Activated CD8-positive, alpha-beta memory T cell treated with anti-CD3 and anti-CD28 coated beads, Interleukin-2, amount 50 U/mL, for 24 hours (primary cell): ENCODE measurements at regions not wholly inside any gene's neighbourhood (a gene's known extent, or its start where the extent isn't known, plus 50 kb on each side); places are given as distances from the start of the nearest gene placed in this dataset.
"Not testable (repeated sequence)": the region's sequence is repeated elsewhere in the genome, so short reads cannot be mapped to it uniquely, and the experiment has no call there.

Experiments
- DNase-seq: peaks from one replicate; pipeline ENCODE4 v3.0.0-alpha.2; 2020; ENCODE audit errors: extremely low read depth

DNA sequence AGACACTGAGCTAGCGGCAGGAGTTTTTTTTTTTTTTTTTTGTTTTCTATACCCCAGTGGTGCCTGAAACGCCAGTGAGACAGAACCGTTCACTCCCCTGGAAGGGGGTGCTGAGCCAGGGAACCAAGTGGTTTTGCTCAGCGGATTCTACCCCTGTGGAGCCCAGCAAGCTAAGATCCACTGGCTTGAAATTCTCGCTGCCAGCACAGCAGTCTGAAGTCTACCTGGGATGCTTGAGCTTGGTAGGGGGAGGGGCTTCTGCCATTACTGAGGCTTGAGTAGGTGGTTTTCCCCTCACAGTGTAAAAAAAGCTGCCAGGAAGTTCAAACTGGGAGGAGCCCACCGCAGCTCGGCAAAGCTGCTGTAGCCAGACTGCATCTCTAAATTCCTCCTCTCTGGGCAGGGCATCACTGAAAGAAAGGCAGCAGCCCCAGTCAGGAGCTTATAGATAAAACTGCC lies 173.0 kb downstream of the DMAC1 start:
- not testable (repeated sequence) for DNase-seq

DNA sequence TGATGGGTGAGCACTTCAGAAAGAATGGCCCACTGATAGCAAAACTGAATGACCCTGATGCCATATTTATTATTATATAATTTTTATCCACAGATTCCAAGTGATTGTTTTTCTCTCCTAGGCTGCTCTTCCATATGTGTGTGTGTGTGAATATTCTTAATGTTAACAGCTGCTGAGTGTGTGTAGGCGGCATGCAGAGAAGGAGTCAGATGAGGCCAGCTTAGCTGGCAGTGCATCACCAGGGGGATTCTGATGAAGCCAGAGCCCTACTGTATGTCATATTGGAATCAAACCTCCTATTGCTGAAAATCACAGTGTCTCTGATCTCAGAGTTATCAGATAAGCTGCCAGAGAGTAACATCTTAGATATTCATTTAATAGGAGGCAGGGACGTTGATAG lies 177.1 kb downstream of the DMAC1 start:
- no peak for DNase-seq

DNA sequence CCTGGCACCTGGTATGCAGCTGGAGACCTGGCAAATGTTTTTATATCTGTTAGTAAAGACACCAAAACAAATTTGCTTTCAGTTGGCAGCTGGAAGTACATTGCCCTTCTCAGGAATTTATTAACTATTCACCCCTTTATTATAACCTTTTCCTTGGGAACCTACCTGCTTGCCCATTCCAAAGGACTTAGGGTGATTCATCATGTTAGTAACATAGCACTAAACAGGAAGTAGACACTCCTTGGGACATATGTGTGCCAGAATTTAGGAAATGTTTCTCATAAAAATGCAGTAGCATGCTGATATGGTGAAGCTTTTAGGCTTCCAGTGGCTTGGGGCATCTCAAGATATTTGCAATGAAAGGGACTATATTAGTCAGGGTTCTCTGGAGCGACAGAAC lies 184.2 kb downstream of the DMAC1 start:
- DNase-seq: no peak

DNA sequence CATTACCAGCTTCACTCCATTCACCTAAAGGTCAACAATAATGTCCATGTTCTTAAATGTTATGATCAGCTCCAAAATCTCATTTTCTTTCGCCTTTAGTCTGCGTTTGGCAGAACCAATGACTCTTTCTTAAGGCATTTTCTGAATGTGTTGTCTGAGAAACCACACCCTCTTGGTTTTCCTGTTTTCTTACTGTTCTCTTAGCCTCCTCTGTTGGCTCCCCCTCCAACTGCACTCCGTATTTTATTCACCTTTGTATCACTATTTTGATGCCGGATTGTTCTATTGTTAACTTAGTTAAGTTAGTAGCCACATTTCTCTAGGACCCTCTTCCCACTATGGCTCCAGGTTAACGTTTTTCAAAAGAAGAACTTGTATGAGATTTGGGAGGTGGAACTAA lies 185.6 kb downstream of the DMAC1 start:
- no peak for DNase-seq

DNA sequence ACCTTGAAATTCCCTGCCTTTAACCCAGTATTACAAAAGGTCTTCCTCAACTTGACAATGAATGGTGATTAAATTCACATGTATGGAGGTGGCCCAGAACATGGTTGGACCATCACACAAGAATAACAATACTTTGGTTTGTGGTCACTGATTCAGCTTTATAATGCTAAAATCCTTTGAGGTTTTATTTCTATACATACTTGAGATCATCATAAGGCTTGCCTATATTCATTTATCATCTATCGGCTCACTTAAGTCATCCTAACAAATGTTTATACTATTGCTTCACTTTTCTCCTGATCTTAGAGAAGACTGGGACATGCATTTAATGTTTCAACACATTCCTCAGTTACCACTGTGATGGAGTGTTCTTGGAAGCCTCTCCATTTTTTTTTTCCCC lies 191.3 kb downstream of the DMAC1 start:
- no peak for DNase-seq

DNA sequence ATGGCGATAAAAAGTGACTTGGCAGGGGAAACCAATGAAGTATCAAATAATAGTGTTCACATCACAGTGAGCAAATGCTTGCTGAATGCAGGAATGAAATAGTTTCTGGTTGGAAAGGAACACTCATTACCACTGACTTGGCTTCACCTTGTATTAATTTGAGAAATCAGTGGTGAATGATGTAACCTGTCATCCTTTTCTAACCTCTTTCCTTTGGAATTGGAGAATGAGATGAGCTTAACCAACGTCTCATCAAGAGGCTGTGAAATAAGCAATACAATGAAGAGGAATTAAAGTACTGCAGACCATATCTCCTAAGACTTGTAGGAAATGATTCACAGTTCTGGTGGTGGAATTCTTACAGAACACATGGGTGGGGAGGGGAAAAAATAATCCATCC lies 192.2 kb downstream of the DMAC1 start:
- no peak for DNase-seq

DNA sequence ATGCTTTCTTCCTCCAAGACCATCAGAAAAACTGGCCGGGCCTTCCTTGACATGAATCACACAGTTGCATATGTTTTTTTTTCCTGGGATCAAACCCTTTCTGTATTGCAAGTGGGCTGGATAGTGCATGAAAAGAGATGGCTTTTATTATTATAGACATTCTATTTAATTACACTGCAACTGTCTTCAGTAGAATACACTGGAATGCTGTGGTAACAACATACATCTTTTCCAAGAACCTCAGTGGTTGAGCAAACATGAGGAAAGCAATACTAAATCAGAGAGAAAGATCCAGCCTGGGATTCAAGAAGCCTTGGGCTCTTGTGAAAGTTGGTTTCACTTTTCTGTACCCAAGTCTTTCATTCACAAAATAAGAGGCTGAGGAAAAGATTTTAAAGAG lies 193.0 kb downstream of the DMAC1 start:
- DNase-seq: no peak

DNA sequence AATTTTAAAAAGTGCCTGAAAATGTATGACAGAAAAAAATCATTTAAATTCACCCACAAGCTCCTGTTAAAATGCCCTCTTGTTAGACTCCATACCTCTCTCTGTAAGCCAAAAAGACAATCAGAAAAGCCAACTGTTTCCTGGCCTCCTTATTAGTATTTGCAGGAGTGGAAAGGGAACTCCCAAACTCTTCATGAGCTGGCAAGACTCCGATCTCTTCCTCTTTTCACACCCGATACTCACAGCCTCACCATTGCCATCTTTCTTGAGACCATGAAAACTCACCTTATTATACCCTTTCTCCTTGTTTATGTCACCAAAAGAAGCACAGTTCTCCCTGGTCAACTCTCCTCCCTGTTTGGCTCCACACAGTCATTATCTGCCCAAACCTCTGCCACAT lies 197.8 kb downstream of the DMAC1 start:
- DNase-seq: no peak

DNA sequence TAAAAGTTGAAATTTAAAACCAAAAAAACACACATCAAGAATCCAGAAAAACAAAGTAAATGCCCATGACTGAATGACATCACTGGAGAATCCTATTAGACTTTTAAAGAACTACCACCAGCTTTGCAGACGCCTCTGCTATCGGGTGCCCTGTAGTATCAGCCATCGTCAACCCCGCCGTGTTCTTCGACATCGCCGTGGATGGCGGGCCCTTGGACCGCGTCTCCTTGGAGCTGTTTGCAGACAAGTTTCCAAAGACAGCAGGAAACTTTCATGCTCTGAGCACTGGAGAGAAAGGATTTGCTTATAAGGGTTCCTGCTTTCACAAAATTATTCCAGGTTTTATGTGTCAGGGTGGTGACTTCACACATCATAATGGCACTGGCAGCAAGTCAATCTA lies 201.9 kb downstream of the DMAC1 start:
- no peak for DNase-seq

DNA sequence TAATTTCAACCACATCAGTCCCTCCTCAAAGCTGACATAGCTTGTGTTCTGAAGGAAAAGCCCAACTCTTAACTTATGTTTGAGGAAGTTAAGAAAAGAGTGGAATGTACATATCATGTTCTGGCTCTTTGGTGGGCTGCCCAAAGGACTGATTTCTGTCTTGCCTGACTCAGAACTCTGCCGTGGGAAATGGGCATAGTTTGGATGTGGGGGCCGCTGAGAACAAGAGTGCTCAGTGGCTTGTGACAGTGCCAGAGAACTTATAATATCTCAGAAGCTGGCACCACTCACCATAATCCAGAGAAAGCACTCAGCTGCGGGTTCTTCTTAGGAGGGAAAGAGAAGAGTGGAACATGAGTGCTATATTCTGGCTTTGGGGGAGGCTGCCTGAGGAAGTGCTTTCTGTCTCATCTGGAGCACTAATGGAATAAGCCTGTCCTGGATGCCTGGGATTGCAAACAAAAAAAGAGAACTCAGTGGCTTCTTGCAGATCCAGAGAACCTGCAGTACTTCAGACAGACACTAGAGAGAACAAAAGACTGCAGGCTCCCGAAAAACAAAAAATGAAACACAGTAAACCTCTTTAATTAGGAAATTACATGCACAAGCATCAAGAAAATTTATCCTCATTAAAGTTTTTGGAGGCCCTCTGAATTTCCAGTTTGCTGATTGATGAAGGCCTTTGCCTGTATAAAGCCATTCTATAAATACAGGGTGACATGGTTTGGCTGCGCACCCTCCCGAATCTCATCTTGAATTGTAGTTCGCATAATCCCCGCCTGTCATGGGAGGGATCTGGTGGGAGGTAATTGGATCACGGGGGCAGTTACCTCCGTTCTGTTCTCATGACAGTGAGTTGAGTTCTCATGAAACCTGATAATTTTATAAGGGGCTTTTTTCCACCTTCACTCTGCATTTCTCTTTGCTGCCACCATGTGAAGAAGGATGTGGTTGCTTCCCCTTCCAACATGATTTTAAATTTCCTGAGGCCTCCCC lies 207.0 kb downstream of the DMAC1 start:
- no peak for DNase-seq

DNA sequence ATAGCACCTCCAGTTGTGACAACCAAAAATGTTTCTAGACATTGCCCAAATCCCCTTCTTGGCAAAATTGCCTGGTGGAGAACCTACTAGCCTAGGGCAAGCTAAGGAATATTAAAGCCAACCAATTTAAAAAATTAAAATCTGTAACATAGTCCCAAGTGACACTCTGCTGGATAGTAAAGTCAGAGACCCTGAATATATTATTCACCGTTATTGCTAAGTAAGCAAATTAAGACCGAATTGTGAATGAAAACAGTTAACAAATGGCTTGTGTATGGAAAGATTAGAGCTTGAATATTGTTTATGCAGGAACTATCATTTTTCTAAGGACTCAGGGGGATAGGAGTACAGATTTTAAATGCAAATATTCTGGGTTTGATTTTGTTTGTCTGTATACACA lies 208.1 kb downstream of the DMAC1 start:
- no peak for DNase-seq

DNA sequence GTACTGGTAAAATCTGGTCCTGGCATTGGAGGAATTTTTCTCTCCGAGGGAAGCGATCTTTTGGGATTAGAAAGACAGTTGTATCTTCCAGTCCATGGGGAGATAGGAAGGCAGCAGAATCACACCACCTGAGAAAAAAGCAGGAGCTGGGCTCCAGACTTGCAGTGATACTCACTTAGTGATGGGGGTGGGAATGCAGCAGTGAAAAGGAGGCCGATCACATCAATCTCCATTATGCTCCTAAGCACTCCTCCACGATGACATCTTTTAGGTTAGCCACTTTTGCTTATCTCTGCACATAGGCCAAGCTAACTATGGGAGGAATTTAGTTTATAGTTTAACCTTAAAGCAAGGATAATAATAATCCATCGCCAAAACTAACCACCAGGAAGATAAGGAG lies 219.0 kb downstream of the DMAC1 start:
- no peak for DNase-seq

DNA sequence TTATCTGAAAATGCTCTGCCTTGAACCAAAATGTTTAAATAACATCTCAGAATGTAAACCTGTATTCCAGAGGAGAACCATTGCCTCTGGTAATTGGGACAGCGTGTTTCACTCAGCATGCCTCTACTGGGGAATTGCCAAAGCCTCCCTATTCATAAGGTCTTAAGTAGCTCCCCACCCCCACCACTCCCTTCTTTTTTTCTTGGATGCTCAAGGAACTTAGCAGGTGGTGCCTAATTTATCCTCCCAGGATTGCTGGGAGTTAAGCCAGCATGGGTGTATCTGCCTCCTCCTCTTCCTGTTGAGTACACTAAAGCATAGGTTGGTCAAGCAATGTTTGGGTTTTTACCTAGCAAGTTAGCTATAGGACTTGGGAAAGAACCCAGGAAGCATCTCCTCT lies 220.2 kb downstream of the DMAC1 start:
- no peak for DNase-seq

DNA sequence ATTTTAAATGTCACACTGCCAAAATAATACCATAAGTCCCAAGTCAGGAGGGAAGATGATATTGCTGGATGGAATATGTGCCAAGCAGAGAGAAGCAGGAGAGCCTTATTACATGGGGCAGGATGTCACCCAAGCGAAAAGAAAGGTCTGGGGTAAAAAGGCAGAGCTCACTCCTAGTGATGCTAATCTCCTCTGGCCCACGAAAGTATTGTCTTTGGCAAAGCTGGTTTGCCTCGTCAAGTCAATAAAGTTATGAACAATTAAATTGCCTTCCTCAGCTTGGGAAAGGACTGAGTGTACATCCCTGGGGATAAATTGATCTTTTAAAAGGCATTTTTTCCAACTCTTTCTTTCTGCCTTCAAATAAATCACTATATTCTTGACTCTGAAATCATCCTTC lies 220.6 kb downstream of the DMAC1 start:
- DNase-seq: no peak

DNA sequence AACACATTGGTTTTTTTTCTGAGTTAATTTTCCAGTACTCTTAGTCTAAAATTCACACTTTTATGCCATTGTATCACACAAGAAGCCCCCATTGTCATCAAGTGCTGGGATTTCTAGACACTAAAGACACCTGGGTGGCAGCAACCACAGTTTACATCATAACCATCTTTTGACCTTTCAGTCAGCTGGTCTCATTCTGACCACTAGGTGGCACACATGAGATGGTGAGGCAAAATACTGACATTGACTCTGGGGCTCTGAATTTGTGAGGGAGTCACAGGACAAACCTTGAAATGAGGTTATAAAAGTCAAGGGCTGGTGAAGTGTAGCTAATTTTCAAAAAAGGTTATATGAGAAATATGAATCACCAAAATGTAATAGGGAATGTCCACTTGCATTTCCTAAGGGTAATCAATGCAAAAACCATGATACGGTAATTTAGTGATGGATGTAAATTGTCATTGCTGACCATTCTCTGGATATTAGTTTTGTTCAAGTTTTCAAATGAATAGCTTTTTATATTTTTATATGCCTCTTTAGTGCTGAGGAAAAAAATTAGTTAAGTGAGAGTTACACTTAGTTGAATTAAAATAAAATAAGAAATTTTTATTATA lies 229.4 kb downstream of the DMAC1 start:
- DNase-seq: peak; percentile 30

DNA sequence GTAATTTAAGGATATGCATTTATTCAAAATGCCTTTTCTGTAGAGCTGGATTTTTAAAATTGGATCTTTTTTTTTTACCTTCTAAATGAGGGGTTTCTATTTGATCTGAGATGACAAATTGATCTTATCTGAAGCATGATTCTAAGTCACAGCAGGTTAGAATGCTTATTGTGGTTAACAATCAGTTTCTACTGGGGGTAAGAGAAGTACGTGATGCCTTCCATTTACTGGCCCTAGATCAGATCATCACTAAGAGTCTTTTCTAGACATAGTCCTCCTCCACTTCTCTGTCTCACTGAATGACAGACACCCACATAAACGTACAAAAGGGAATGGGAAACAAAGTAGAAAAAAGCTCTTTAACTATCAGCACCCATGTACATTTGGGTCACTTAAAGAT lies 231.9 kb downstream of the DMAC1 start:
- DNase-seq: no peak

DNA sequence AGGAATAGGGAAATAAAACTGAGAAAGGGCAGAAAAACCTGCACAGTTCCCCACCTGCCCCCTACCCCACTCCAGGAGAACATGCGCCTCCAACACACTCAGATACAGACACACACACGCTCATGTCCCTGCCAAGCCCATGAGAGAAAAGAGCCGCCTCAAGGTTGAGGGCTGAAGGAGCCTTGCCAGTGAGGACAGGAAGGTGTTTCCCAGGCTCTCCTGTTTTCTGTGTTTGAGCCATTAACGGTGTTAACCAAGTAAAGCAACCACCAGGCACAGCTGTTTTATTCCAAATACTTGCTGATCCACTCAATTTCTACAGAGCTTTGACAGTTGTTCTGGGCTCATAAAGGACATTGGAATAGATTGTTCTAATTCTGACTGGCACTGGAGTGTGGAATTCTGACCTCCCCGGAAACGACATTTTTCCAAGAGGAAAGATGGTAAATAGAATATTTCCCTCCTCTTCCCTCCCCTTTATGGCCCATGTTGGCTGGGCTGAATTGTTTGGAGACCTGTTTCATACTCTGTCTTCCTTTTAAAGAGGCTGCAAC lies 238.0 kb downstream of the DMAC1 start:
- no peak for DNase-seq

DNA sequence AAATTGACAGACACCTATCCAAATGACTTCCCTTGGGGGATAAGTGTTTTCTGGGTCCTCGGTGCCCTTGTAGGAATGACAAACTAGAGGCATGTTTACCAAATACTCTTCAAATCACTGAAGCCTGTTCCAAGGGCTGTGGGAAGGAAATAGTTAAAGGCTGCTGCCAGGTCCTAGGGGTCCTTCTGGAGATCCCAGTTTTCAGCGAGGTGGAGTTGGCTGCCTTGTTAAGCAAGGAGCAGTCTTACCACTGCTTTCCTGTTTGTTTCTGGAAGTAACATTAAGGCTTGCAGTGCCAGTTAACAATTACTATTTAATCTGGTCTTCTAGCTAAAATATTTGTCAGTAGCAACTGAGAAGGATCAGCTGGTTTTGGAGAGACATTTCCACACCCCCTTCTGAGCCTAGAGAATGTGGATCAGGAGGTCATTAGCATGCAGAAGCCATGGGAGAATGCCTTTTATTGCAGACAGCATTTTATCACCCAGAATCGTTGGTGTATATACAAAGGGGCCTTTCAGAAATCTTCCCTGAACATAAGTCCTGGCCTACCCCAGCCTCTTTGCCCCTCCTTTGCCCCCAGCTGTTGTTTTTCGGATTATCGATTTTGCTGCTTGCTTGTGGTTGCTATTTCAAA lies 238.8 kb downstream of the DMAC1 start:
- no peak for DNase-seq

DNA sequence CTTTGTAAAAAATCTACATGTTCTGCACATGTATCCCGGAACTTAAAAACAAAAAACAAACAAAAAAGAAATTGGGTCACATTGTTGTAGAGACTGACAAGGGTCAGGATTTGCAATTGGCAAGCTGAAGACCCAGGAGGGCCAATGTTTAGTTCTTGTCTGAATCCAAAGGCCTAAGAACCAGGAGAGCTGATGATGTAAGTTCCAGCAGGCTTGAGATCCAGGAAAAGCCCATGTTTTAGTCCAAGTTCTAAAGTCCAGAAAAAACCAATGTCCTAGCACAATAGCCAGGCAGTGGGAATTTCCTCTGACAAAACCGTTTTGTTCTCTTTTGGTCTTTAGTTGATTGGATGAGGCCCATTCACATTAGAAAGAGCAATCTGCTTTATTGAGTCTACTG lies 244.9 kb downstream of the DMAC1 start:
- no peak for DNase-seq

DNA sequence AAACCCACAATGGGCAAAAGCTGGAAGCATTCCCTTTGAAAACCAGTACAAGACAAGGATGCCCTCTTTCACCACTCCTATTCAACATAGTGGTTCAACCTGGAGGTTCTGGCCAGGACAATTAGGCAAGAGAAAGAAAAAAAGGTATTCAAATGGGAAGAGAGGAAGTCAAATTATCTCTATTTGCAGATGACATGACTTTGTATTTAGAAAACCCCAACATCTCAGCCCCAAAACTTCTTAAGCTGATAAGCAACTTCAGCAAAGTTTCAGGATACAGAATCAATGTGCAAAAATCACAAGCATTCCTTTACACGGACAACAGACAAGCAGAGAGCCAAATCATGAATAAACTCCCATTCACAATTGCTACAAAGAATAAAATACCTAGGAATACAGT lies 246.9 kb downstream of the DMAC1 start:
- DNase-seq: not testable (repeated sequence)

DNA sequence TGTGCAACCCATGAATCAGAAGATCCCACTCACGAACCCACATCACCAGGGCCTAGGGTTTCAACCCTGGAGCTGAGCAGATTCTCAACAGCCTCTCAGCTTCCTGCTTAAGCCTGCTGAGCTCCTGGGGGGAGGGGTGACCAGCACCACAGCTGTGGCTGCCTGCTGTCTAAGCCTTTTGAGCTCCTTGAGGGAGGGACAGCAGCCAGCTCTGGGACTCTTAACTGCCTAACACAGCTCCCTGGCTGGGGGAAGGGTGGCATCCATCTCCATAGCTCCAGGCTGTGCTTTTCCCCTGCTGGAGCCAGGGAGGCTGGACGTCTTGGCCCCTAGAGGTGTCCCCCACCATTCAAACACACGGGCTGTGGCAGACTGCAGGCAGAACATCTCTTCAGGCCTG lies 250.3 kb downstream of the DMAC1 start:
- no peak for DNase-seq

DNA sequence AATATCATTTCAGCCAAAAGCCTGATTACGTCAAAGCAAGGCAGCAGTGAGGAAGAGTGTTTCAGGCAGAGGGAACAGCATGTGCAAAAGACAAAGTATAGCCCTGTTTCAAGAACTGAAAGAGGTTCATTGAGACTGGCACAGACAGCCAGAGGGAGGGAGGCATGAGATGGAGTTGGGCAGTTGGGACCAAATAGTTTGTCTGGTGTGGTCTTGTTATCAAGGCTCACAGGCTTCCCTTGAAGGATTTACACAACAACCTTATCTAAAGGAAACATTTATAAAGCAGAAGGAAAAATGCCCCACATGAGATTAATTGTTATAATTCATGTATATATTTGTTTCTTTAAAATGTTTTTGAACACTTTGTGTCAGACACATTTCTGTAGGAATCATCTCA lies 253.3 kb downstream of the DMAC1 start:
- DNase-seq: no peak
